OCI-LY1 (cell line): ENCODE measurements at regions not wholly inside any gene's neighbourhood (a gene's known extent, or its start where the extent isn't known, plus 50 kb on each side); places are given as distances from the start of the nearest gene placed in this dataset.

Experiments
- CTCF ChIP-seq: fragments of 200-600 bp; sonication (generic), shearing (Covaris generic); IDR thresholded peaks from 2 replicates; pipeline ENCODE4 v1.5.1; 2017; ENCODE audit warnings: mild to moderate bottlenecking, antibody characterized with exemption, low read length, moderate library complexity, mixed read lengths
- EZH2 ChIP-seq: fragments of 200-600 bp; sonication (generic), shearing (Covaris generic); IDR thresholded peaks from 2 replicates; pipeline ENCODE4 v1.8.0; 2017; ENCODE audit warnings: borderline replicate concordance, mixed run types, mild to moderate bottlenecking, antibody characterized with exemption, low read length, moderate library complexity, mixed read lengths

GRCh38 chr5:75940418-75940817 lies 142.8 kb upstream of the SV2C start:
- no peak for TF ChIP-seq CTCF
- TF ChIP-seq EZH2, result no peak
